GM18909 (cell line): ENCODE measurements at regions not wholly inside any gene's neighbourhood (a gene's known extent, or its start where the extent isn't known, plus 50 kb on each side); places are given as distances from the start of the nearest gene placed in this dataset.

Experiments used
- ATAC-seq: cut with Tn5 transposase; IDR thresholded peaks from one replicate; pipeline ENCODE4 v1.9.1; 2021; ENCODE audit warnings: mild to moderate bottlenecking; ENCODE audit not compliant: unreplicated experiment, poor library complexity

DNA sequence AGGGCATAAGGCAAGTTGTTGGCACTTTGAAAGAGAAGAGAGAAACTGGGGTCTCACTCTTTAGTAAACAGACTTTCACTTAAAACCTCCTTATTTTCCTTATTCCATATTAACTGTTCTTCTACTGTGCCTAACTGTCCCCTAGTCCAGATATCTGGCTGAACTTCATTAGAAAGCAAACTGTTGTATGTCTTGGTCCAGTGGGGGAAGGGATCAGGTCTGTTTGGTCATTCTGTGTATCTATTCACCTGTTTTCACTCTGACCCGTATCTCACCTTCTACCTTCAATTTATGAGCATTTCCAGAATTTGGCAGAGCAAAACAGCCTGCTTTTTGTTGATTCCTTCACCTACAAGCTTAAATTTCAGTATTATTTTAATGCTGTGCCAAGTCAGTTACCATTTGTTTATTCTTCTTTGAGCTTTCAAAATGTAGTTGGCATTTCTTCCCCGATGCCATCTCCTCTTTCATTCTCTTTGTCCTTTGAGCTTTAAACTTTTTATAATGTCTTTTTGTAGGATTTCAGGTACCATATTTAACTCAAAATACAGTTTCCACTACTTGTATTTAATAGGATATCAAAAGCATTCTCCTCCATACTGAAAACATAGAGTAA is 188.6 kb upstream of the PPARGC1A start:
- no peak for ATAC-seq

DNA sequence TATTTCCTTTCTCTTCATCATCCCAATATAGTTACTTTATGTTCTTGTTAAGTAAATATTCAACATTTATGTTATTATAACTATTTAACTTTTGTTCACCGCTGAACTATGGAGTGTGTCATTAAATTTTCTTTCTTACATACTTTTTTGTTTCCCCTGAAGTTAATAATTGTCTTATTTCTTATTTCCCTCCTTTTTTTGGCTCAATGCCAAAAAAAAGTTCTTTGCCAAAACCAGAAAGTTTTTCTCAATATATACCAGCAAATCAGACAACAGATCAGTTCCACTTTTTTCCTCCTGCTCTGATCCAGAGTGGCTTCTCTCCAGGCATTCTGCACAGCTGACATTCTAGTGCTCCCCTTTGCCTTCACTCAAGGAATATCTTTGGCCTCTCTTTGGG is 187.0 kb upstream of the PPARGC1A start:
- ATAC-seq = no peak

DNA sequence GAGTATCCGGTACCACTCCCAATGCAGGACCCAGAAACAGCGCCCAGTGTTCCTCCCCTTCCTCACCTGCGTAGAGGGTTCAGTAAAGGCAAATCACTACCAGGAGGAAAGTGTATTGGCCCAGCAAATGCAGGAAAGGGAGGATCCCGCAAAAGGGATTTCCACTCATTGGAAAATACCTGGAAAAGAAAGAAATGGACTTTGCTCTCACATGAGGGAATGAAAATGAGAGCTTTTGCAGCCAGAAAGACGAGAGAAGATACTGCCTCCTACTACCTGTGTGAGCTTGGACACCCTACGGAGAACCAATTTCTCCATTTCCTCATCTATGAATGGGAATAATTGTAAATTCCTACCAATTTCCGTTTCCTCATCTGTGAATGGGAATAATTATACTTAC is 184.1 kb upstream of the PPARGC1A start:
- no peak for ATAC-seq

DNA sequence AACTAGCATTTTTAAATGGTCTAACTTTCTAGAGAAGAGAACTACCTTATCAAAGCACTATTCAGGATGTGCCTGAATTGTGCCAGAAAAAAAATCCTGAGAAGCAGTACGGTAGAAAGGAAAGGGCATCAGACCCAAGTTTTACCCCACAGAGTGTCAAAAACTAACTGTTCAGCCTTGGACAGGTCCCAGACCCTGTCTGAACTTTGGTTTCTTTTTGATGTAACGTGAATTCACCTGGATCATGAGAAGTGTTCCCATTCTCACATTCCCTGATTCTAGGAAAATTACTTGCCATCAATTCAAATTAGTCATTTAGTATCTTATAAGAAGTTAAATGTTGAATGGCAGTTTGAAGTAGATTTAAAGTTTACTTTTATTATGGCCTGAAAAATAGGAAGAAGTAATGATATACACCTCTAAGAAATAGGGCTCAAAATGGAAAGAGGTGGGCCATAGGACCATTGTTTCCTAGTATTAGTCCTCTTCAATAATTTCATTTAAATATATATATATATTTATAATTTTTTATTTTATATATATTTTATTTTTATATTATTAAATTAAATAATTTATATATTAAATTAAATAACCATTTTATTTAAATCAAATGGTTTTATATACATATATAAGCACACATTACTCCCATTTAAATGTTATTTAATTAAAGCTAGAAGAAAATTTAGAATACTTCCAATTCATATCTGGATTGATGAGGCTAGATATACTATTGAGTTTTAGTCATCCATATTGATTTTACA is 181.9 kb upstream of the PPARGC1A start:
- no peak for ATAC-seq

DNA sequence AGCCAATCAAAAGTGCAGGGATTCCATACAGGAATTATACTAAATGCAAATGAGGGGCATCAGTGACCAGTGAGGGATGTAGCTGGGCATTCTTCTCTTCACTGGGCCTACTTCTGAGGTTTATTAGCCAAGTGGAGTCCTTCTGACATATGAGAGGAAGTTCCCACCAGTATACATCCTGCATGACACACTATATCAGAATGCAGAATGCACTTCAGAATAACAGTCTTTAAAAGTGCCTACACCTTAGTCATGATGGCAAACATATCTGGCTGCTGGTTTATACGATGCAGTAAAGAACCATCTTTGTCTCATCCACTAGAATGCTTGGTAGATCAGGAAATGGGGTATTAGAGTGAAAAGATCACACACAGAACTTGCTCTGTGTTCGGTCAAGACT is 180.3 kb upstream of the PPARGC1A start:
- no peak for ATAC-seq

DNA sequence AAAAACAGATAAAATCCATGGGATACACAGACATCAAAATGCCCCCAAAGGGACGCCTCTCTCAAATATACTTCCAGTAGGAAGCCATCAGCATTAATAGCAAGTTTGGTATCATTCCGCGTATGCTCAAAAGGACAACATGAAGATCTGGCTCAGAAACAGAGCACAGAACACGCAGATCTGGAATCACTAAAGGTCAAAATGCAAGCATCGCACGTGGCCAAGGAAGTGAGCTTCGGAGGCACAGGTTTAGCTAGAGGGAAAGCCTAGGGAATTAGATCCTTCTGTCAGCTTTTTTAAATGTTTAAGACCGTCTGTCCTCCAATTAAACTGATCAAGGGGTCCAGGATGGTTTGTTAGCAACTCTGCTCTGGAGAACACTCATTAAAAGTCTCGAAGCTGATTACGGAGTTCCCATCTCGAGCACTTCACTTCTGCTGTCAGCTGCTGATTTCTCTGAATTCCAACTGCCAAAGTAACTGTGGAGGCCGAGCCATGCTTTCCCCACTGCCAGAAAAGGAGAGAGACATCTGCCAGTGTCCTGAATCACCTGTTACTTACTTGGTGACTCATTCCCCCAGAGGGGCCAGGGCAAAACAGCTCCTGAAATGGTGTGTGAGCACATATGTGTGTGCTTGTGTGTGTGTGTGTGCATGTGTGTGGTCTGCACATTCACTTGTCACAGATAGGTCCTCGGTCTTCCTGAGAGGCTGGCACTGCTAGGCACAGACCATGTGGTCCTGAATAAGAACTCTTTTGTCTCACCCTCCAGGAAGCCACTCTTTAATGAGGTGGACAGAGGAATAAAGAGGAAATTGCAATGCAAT is 177.7 kb upstream of the PPARGC1A start:
- ATAC-seq = no peak

DNA sequence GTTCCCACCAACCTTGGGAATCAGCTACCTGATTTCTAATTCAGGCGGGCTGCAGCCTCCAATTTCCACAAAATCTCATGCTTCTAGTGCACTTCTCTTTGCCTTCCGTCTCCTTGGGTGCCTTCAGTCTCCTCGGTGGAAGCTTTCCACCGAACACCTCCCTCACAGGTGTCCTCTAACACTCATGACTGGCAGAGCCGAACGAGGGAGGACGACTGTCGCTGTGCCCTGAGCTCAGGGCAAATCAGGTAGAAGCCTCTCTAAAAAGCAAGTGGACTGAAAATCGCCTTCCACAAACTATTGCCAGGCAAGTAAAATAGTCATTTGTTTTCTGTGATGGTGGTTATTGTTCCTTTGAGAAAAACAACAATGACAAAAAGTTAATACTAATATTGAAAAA is 176.1 kb upstream of the PPARGC1A start:
- ATAC-seq = no peak

DNA sequence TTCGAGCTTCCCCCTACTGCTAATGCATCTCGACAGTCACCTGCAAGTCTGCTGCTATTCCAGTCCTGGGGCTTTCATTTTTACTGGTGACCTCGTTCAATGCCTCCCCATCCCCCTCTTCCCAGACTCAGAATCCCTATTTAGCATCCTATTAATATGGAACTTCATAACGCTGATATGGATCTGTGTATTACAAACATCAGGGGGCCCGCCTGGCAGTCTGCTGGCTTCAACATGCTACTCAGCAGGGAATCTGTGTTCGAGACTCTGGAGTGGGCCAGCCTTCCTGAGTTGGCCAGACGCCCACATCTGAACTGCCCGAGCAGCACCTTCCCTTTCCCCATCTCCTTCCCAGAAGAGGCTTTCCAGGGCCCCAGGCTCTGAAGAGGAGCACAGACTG is 173.9 kb upstream of the PPARGC1A start:
- no peak for ATAC-seq

DNA sequence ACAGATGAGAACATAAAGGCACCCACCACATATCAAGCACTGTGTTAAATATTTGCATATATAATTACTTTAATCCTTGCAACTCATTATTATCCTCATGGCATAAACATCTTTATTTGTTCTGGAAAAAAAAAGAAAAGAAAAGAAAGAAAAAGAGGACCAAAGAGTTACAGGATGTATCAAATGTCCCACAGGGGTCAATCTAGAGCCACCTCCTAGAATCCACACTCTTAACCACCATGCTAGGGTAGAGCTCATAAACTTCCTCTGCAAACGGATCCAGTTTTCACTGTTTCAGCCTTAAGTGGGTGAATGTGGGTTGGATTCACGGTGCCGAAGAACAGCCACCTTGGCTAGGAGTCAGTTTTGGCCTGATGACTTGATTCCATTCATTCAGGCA is 171.1 kb upstream of the PPARGC1A start:
- no peak for ATAC-seq

DNA sequence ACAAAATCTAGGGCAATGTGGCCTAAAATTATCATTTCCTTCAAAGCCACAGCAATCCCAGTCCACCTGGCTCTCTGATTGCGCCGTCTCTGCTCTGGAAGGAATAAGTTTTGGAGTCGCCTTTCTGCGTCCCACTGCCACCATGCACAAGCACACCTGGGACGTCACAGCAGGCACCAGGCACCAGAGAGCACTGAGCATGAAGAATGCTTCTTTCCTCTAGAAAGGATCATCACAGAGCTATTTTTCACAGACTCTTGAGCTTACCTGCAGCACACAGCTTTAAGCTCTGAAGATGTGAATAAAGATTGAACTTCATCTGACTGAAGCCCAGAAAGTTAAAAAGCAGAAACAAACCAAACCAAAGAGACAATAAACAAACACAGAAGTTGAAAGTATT is 170.0 kb upstream of the PPARGC1A start:
- no peak for ATAC-seq

DNA sequence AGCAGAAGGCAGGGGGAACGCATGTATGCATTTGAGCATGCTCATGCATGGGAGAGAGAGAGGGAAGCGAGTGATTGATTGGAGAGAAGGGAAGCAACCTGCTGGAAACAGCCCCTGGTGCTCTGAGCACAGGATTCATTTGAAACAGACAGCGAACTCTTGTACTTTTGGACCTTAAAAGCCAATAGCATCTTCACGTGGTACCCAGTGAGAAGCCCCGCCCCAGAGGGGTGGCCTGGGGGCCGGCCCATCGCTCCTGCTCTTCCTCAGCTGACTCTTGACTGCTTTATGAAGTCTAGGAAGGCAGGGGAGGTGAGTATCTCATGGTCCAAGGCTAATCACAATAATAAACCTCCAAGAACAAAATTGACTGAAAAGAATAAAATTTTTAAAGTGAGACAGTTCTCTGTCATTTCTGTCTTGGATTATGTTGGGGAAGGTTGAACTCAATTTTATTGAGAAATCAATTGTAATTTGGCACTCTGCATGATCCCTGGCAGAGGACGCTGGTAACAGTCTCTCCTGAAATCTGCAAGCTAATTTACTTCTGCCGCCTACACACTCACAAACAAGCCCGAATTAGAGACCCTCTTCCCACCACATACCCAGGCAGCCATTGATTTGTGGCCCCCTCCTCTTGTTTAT is 168.2 kb upstream of the PPARGC1A start:
- ATAC-seq = no peak

DNA sequence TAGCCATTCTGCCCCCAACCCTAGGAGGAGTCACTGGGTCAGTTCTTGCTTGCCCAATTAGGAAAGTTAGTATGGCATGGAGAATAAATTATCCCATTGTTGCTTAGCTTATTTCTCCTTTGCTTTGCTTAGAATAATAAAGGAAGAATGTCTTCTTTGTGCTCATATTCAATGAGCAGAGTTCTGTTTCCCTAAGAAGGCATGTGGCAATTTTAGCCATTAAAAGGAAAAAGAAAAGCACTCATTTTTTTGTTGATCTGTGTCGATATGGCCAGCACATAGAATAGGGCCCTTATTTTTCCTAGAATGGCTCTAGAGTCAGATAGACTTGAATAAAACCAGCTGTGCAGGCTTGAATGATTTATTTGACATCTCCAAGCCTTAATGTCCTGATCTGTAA is 166.4 kb upstream of the PPARGC1A start:
- no peak for ATAC-seq

DNA sequence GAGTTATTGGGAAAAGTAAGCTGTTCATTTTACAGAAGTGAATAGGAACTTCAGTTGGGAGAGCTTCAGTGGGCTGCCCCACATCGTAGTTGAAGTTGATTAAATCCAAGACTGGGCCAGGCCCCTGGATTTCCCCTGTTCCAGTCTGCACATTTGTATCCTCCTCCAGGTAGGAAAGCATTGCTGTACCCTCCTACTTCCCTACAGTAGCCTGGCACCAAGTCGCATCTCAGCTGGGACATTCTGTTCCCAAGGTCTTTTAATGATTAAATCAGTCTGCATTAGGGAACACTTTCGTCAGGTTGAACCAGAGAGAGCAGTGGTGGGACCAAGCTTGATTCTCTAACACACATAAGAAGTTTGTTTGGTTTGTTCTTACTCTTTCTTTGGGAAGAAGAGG is 165.8 kb upstream of the PPARGC1A start:
- ATAC-seq = no peak

DNA sequence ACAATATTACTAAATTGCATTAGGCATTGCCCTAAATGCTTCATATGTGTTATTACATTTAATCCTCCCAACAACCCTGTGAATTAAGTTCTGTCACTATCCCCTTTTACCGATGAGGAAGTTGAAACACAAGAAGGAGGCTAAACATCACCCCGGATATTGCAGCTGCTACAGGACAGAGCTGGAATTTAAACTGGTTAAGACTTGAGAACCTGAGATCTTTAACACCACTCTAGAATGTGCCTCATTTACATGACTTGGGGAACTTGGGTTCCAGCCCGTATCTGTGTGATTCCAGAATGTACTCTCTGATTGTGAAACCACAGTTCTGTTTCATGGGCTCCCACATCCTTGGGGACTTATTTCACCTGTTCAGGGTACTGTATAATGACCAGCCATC is 165.1 kb upstream of the PPARGC1A start:
- ATAC-seq = no peak

DNA sequence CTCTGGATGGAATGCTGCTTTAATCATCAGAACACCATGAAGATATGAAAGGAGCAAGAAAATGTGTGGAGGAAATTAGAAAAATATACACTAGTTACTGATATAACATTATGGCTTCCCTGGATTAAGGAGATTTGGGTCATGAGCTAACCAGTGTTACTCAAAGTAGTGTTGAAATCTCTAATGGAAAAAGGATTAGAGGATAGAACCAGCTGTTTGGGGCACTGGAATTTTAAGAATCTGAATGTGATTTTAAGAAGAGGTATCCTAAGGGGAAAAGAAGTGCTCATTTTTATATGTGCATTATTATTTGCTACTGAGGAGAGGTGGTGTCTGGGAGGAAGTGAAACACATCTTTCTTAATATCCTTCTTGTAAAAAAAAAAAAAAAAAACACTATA is 164.1 kb upstream of the PPARGC1A start:
- ATAC-seq = no peak

DNA sequence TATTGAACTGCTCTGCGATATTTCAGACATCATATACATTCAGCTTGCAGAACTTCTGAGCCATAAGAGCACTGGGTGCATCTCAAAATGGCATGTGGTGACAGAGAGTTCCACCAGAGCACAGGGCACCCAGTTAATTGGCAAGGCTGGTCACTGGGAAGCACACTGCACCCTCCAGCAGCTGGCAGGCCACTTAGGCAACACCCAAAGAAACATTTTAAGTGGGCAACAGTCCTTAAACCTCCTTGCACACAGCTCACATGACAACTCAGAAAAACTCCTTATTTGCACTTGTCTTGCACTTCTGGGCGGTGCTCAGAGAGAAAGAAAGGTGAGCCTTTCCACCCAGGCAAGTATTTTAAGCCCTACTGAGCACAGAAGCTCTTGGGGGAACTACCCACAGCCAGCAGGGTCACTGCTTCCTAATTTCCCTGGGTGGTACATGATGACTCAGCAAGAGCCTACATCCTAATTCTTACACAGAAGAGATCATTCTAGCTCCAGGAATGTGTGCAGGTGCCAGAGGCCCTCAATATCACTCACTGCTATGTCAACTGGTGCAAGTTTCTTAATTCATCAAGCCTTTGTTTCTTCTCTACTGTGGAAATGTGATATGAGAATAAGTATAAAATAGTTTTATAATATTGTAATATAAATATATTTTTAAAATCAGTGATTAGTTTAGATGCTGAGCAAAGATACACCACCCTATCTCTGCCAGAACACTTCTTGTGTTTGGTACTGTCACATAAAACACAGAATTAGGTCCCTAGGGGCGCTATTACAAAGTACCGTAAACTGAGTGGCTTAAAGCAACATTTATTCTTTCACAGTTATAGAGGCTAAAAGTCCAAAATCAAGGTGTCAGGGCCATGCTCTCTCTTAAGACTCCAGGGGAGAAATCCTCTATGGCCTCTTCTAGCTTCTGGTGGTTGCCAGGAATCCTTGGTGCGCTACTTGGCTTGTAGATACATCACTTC is 155.1 kb upstream of the PPARGC1A start:
- ATAC-seq = no peak

DNA sequence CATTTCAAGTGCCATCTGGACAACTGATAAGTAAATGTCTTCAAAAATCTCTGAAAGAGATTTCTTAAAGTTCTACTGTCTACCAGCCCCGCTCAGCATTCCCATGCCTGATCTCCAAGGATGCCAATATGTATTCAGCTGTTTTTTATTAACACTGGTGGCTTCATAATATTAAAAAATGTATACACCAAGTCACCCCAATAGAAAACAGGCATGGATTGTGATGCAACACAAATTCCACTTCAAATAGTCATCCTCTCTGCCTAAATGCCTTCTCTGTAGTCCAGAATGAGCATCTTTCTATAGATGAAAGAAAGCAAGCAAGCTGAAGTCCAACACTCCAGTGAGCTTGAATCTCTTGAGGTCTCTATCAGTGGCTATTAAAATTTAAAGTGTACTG is 152.2 kb upstream of the PPARGC1A start:
- no peak for ATAC-seq

DNA sequence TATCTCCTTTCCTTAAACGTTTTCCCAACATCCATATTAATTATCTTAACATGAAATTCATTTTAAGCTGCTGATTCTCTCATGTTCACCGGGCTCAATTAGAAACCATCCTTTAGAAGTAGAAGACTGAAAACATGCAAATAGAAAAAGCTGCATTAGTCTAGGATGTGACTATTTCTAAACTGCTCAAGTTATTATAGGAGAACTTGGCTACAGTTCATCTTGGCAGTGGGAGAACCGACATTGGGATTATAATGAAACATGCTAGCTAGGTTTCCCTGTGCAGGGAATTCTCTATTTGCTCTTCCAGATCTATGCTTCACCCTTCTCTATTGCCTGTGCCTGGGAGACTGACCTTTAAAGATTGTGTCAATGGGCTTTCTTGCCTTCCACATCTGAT is 151.0 kb upstream of the PPARGC1A start:
- no peak for ATAC-seq

DNA sequence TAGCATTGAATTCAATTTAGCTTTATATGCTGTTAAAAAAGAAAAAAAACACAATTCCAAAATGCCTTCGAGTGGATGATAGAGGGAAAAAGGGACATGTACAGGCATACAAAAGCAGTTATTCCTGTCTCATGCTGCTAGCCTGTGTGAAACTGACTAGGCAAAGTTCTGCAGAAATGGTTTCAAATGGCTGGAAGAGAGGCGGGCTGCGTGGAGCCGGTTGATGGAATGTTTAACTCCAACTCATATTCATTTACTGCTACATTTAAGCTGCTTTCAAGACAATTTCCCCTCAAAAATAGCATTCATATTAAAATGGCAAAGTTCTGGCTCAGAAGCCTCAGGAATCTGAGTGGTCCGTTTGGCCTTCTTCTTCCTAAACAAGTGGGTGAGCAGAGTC is 143.8 kb upstream of the PPARGC1A start:
- no peak for ATAC-seq
